ENCODE measurements at regions not wholly inside any gene's neighbourhood (a gene's known extent, or its start where the extent isn't known, plus 50 kb on each side); places are given as distances from the start of the nearest gene placed in this dataset.

DNA sequence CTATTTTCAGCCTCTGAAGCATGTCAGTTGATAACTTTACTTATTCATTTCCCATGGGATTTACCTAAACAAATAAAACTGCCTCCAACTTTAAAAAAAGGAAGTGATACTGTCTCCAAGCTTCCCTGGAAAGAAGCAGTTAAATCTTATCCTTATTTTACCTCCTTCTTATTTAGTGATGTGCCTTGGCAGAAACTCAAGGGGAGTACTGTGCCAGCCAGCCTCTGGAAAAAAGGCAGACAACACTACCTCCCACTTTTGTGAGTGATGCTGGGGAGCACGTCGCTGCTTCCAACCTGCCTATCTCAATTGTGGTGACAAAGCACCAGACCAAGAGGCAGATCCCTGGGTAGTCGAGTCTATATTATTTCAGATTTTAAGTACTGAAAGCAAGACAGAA, 765.6 kb downstream of the DIAPH3 start:
- TF ChIP-seq, protein P1, sequence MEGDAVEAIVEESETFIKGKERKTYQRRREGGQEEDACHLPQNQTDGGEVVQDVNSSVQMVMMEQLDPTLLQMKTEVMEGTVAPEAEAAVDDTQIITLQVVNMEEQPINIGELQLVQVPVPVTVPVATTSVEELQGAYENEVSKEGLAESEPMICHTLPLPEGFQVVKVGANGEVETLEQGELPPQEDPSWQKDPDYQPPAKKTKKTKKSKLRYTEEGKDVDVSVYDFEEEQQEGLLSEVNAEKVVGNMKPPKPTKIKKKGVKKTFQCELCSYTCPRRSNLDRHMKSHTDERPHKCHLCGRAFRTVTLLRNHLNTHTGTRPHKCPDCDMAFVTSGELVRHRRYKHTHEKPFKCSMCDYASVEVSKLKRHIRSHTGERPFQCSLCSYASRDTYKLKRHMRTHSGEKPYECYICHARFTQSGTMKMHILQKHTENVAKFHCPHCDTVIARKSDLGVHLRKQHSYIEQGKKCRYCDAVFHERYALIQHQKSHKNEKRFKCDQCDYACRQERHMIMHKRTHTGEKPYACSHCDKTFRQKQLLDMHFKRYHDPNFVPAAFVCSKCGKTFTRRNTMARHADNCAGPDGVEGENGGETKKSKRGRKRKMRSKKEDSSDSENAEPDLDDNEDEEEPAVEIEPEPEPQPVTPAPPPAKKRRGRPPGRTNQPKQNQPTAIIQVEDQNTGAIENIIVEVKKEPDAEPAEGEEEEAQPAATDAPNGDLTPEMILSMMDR (IDR thresholded peaks at IDR 0.05): no peak
- TF ChIP-seq POLR2A (IDR thresholded peaks at IDR 0.05): no peak
